ENCODE measurements at regions not wholly inside any gene's neighbourhood (a gene's known extent, or its start where the extent isn't known, plus 50 kb on each side); places are given as distances from the start of the nearest gene placed in this dataset.

GRCh38 chr18:22844190-22844589 is 88.9 kb upstream of the RBBP8 start:
- no peak overlapping the region for H3K4me3 Mint-ChIP-seq
- DNase-seq (no peak), ATAC-seq (ENCODE audit: low read depth) (no peak)
- POLR2A ChIA-PET = no interaction called here
- no peak overlapping the region for H3K27ac Mint-ChIP-seq
- peaks cover 3% of the 10 kb centered on the region for H3K27me3 Mint-ChIP-seq
- H3K4me1 Mint-ChIP-seq = no peaks in the 10 kb centered on the region
- H3K9me3 Mint-ChIP-seq = no peaks in the 10 kb centered on the region
- no peaks in the 10 kb centered on the region for H3K36me3 Mint-ChIP-seq

- H3K4me3 Mint-ChIP-seq = no peak overlapping the region
- POLR2A ChIA-PET = no interaction called here
Observed at GRCh38 chr18:22844628-22845027, 88.5 kb upstream of the RBBP8 start.

GRCh38 chr18:22846088-22846683 is 86.9 kb upstream of the RBBP8 start:
- no peak overlapping the region for H3K27ac Mint-ChIP-seq
- DNase-seq = no peak
- H3K36me3 Mint-ChIP-seq = no peaks in the 10 kb centered on the region
- POLR2A ChIA-PET = no interaction called here
- H3K9me3 Mint-ChIP-seq = no peaks in the 10 kb centered on the region
- ATAC-seq (ENCODE audit: low read depth) = no peak
- peaks cover 10% of the 10 kb centered on the region for H3K27me3 Mint-ChIP-seq
- no peaks in the 10 kb centered on the region for H3K4me1 Mint-ChIP-seq
- no peak overlapping the region for H3K4me3 Mint-ChIP-seq

More at GRCh38 chr18:22844628-22845027, 88.5 kb upstream of the RBBP8 start:
- ATAC-seq (ENCODE audit: low read depth) (no peak), DNase-seq (no peak)
- Mint-ChIP-seq H3K27me3 (peaks cover 7% of the 10 kb centered on the region), H3K4me1 (no peaks in the 10 kb centered on the region), H3K27ac (no peak overlapping the region), H3K9me3 (no peaks in the 10 kb centered on the region), H3K36me3 (no peaks in the 10 kb centered on the region)

GRCh38 chr18:22846697-22847096 is 86.4 kb upstream of the RBBP8 start:
- Mint-ChIP-seq H3K27me3 (peaks cover 14% of the 10 kb centered on the region), H3K4me3 (no peak overlapping the region), H3K36me3 (no peaks in the 10 kb centered on the region), H3K9me3 (no peaks in the 10 kb centered on the region), H3K27ac (no peak overlapping the region), H3K4me1 (no peaks in the 10 kb centered on the region)
- no peak for ATAC-seq (ENCODE audit: low read depth)
- POLR2A ChIA-PET = no interaction called here
- no peak for DNase-seq

GRCh38 chr18:22847392-22847791 is 85.7 kb upstream of the RBBP8 start:
- no peak for ATAC-seq (ENCODE audit: low read depth)
- Mint-ChIP-seq H3K4me1 (no peaks in the 10 kb centered on the region), H3K27ac (no peak overlapping the region), H3K36me3 (no peaks in the 10 kb centered on the region), H3K9me3 (no peaks in the 10 kb centered on the region), H3K4me3 (no peak overlapping the region), H3K27me3 (peaks cover 19% of the 10 kb centered on the region)
- no peak for DNase-seq
- POLR2A ChIA-PET = no interaction called here

DNA sequence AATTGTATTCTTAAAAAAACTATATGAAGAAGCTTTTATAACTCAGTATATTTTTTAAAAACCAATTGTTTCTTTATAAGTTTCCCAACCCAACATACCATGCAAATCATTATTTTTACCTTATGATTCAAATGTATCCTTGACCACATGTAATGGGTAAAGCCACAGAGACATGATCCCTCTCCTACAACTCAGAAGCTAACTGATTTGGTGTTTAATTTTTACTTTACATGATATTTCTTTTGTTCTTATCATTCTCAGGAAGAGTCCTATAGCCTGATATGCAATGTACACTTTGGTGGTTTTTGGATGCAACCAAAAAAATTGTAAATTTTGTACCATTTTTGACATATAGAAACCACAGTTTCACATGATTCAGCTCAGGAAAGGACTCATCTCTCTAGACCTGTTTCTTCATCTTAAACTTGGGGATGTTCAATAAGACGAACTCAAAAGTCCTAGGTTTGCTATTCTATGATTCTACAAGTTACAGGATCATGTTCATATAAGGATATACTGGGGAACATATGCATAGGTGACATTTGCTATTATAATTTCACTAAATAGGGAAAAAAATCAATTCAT is 85.2 kb upstream of the RBBP8 start:
- POLR2A ChIA-PET = no interaction called here
- Mint-ChIP-seq H3K27me3 (peaks cover 19% of the 10 kb centered on the region), H3K27ac (no peak overlapping the region), H3K9me3 (no peaks in the 10 kb centered on the region), H3K4me1 (no peaks in the 10 kb centered on the region), H3K36me3 (no peaks in the 10 kb centered on the region), H3K4me3 (no peak overlapping the region)
- DNase-seq (no peak), ATAC-seq (ENCODE audit: low read depth) (no peak)

DNA sequence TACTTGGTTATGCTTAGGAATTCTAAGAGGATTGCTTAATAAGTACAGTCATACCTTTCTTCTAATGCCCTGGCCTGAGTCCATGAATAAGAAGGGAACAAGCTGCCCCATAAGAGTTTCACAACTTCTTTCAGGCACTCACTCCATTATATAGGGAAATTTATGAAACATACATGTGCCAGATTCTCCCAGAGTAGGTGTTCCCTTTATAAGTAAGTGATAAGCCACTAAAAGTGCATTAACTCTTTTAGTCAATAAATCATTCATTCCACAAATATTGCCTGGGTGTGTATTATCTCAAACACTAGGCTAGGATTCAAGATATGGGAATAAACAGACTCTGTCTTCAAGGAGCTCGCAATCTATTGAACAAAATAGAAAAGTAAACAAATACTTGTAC is 84.5 kb upstream of the RBBP8 start:
- DNase-seq (no peak), ATAC-seq (ENCODE audit: low read depth) (no peak)
- H3K27me3 Mint-ChIP-seq = peaks cover 19% of the 10 kb centered on the region
- no peaks in the 10 kb centered on the region for H3K4me1 Mint-ChIP-seq
- POLR2A ChIA-PET = no interaction called here
- H3K9me3 Mint-ChIP-seq = no peaks in the 10 kb centered on the region
- H3K36me3 Mint-ChIP-seq = no peaks in the 10 kb centered on the region
- no peak overlapping the region for H3K27ac Mint-ChIP-seq
- no peak overlapping the region for H3K4me3 Mint-ChIP-seq

- peaks cover 40% of the 10 kb centered on the region for H3K27me3 Mint-ChIP-seq
- H3K4me3 Mint-ChIP-seq = no peak overlapping the region
- DNase-seq (no peak), ATAC-seq (ENCODE audit: low read depth) (no peak)
- POLR2A ChIA-PET = no interaction called here
- H3K4me1 Mint-ChIP-seq = no peaks in the 10 kb centered on the region
- no peak overlapping the region for H3K27ac Mint-ChIP-seq
- no peaks in the 10 kb centered on the region for H3K9me3 Mint-ChIP-seq
- H3K36me3 Mint-ChIP-seq = no peaks in the 10 kb centered on the region
Observed at GRCh38 chr18:22856870-22857269, 76.3 kb upstream of the RBBP8 start.

- POLR2A ChIA-PET = no interaction called here
Observed at GRCh38 chr18:22858121-22858520, 75.0 kb upstream of the RBBP8 start.

DNA sequence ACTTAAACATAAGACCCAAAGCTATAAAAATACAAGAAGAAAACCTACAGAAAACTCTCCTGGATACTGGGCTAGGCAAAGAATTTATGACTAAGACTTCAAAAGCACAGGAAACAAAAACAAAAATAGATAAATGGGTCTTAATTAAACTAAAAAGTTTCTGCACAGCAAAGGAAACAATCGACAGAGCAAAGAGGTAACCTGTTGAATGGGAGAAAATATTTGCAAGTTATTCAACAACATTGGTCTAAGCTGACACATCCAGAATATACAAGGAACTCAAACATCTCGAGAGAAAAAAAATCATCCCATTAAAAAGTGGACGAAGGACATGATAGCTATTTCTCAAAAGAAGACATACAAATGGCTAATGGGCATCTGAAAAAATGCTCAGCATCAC is 72.3 kb upstream of the RBBP8 start:
- Mint-ChIP-seq H3K27ac (no peak overlapping the region), H3K4me1 (no peaks in the 10 kb centered on the region), H3K4me3 (no peak overlapping the region), H3K27me3 (peaks cover 57% of the 10 kb centered on the region), H3K36me3 (no peaks in the 10 kb centered on the region), H3K9me3 (no peaks in the 10 kb centered on the region)
- DNase-seq = no peak
- POLR2A ChIA-PET = no interaction called here
- ATAC-seq (ENCODE audit: low read depth) = no peak

More at GRCh38 chr18:22858121-22858520, 75.0 kb upstream of the RBBP8 start:
- Mint-ChIP-seq H3K4me3 (no peak overlapping the region), H3K9me3 (no peaks in the 10 kb centered on the region), H3K27me3 (peaks cover 42% of the 10 kb centered on the region), H3K4me1 (no peaks in the 10 kb centered on the region), H3K36me3 (no peaks in the 10 kb centered on the region), H3K27ac (no peak overlapping the region)
- DNase-seq (no peak), ATAC-seq (ENCODE audit: low read depth) (no peak)

GRCh38 chr18:22865354-22866116 is 67.6 kb upstream of the RBBP8 start:
- peaks cover 53% of the 10 kb centered on the region for H3K27me3 Mint-ChIP-seq
- no peak overlapping the region for H3K27ac Mint-ChIP-seq
- no peak overlapping the region for H3K4me3 Mint-ChIP-seq
- no peaks in the 10 kb centered on the region for H3K4me1 Mint-ChIP-seq
- H3K36me3 Mint-ChIP-seq = no peaks in the 10 kb centered on the region
- H3K9me3 Mint-ChIP-seq = no peaks in the 10 kb centered on the region
- POLR2A ChIA-PET = no interaction called here
- ATAC-seq (ENCODE audit: low read depth) (no peak), DNase-seq (no peak)

DNA sequence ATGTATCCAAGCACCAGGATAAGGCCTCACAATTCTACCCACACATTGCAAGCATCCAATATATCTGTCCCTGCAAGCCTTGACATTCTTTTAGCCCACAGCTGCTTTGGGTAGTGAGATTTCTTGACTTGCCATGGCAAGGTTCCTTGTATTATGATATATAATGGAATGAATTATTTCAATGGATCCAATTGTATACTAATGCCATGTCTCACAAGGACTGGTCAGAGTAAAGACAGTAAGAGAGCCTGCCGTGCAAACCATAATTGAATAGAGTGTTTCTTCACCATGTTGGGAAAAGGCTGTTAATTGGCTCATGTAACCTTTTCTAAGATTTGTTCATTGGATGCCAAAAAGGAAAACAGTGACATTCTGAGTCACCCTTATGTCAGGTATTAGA is 64.3 kb upstream of the RBBP8 start:
- no peak for ATAC-seq (ENCODE audit: low read depth)
- Mint-ChIP-seq H3K4me3 (no peak overlapping the region), H3K27me3 (peaks cover 38% of the 10 kb centered on the region), H3K36me3 (no peaks in the 10 kb centered on the region), H3K27ac (no peak overlapping the region), H3K4me1 (peaks cover 6% of the 10 kb centered on the region), H3K9me3 (no peaks in the 10 kb centered on the region)
- no peak for DNase-seq
- POLR2A ChIA-PET = no interaction called here

GRCh38 chr18:22871809-22872525 is 61.2 kb upstream of the RBBP8 start:
- Mint-ChIP-seq H3K27me3 (peaks cover 16% of the 10 kb centered on the region), H3K4me1 (peaks cover 6% of the 10 kb centered on the region), H3K36me3 (no peaks in the 10 kb centered on the region), H3K4me3 (no peak overlapping the region), H3K27ac (no peak overlapping the region), H3K9me3 (no peaks in the 10 kb centered on the region)
- ATAC-seq (ENCODE audit: low read depth) (no peak), DNase-seq (no peak)
- POLR2A ChIA-PET = no interaction called here
